HepG2 (cell line): ENCODE measurements at regions not wholly inside any gene's neighbourhood (a gene's known extent, or its start where the extent isn't known, plus 50 kb on each side); places are given as distances from the start of the nearest gene placed in this dataset.

Experiments used
- ATAC-seq: fragments of 200-7000 bp; cut with Tn5 transposase; 3 replicates; pipeline ENCODE4 v1.9.1; 2020; ENCODE audit warnings: mild to moderate bottlenecking, moderate library complexity
- BruUV-seq: library from RNA; stranded (reverse); fragments of 400-500 nt; replicated peaks from 2 replicates; lab custom pipeline; 2021; lab: Mats Ljungman, UMichigan
- CTCF ChIA-PET: fragments of 300-600 bp; formaldehyde crosslinking; extraction: SDS; loops from one replicate; lab custom pipeline; 2021; ENCODE audit warnings: low total read pairs, inconsistent platforms, low intra/inter-chr PET ratio; lab: Yijun Ruan, JAX
- POLR2A ChIA-PET: fragments of 350-600 bp; sonication (Branson Sonifier 250); formaldehyde crosslinking; loops from one replicate; lab custom pipeline; 2020; ENCODE audit warnings: antibody characterized with exemption, inconsistent platforms; lab: Yijun Ruan, JAX
- DNase-seq: peaks from one replicate; pipeline ENCODE4 v3.0.0-alpha.2; 2015; ENCODE audit warnings: low spot score
- FAIRE-seq: peaks from 3 replicates; lab custom pipeline; 2011; peaks lifted over from hg19 to GRCh38; lab: Jason Lieb, UNC
- H2AFZ ChIP-seq: one replicate; pipeline ENCODE4 v1.6.1; 2011; ENCODE audit warnings: low read length, inconsistent platforms
- H3K27ac ChIP-seq: fragments of 300-600 bp; 3 replicates; pipeline ENCODE4 v1.8.0; 2011; ENCODE audit warnings: mixed run types, mild to moderate bottlenecking, mixed read lengths, low read length, inconsistent platforms; ENCODE audit not compliant: insufficient read depth; ENCODE audit errors: extremely low read length
- H3K27me3 ChIP-seq, 2 experiments: fragments of 200-600 bp in 1 of 2; 2 replicates in 1 of 2; 3 replicates in 1 of 2; pipeline versions ENCODE4 v1.6.0 to v1.8.0; 2011; ENCODE audit warnings: low read length in 2 of 2, mild to moderate bottlenecking in 2 of 2, moderate library complexity in 2 of 2, inconsistent platforms in 1 of 2; ENCODE audit not compliant: insufficient read depth in 2 of 2, control insufficient read depth in 1 of 2
- H3K36me3 ChIP-seq, 2 experiments: fragments of 200-600 bp in 1 of 2; replicated peaks in 1 of 2; 2 replicates in 1 of 2; 3 replicates in 1 of 2; pipeline versions ENCODE4 v1.5.1 to v1.8.0; 2011; ENCODE audit warnings: low read length in 2 of 2, inconsistent platforms in 1 of 2; ENCODE audit not compliant: insufficient read depth in 2 of 2, control insufficient read depth in 1 of 2
- H3K4me1 ChIP-seq: 2 replicates; pipeline ENCODE4 v1.5.1; 2012; ENCODE audit warnings: low read length, inconsistent platforms; ENCODE audit not compliant: insufficient read depth
- H3K4me2 ChIP-seq: 2 replicates; pipeline ENCODE4 v1.6.0; 2011; ENCODE audit warnings: low read depth, low read length, inconsistent platforms
- H3K4me3 ChIP-seq, 3 experiments: fragments of 200-600 bp in 1 of 3; sonication (generic), shearing (Covaris generic) in 1 of 3; replicated peaks in 1 of 3; 2 replicates each; pipeline ENCODE4 v1.5.1; 2011 to 2016; ENCODE audit warnings: low read length in 3 of 3, inconsistent platforms in 2 of 3, low read depth in 2 of 3, mild to moderate bottlenecking in 2 of 3, control low read depth in 1 of 3, mixed read lengths in 1 of 3; ENCODE audit not compliant: insufficient read depth in 1 of 3
- H3K79me2 ChIP-seq: one replicate; pipeline ENCODE4 v1.6.1; 2011; ENCODE audit warnings: low read length, inconsistent platforms; ENCODE audit not compliant: insufficient read depth
- H3K9ac ChIP-seq: 2 replicates; pipeline ENCODE4 v1.6.0; 2011; ENCODE audit warnings: mild to moderate bottlenecking, low read depth, low read length, inconsistent platforms; ENCODE audit not compliant: insufficient read depth
- H3K9me3 ChIP-seq: 2 replicates; pipeline ENCODE4 v1.5.1; 2012; ENCODE audit warnings: mild to moderate bottlenecking, low read length
- H4K20me1 ChIP-seq: 2 replicates; pipeline ENCODE4 v1.6.0; 2011; ENCODE audit warnings: inconsistent platforms, mild to moderate bottlenecking, low read length, moderate library complexity; ENCODE audit not compliant: insufficient read depth
- ARID4A ChIP-seq: sonication (generic); formaldehyde crosslinking; IDR thresholded peaks from 2 replicates; pipeline ENCODE4 v1.5.0; 2020; ENCODE audit warnings: mild to moderate bottlenecking, missing genetic modification reagents, borderline replicate concordance
- HDAC1 ChIP-seq: sonication (generic); formaldehyde crosslinking; IDR thresholded peaks from 2 replicates; pipeline ENCODE4 v1.5.1; 2020; ENCODE audit warnings: mild to moderate bottlenecking, missing genetic modification reagents
- MIER3 ChIP-seq: IDR thresholded peaks from 2 replicates; pipeline ENCODE4 v1.6.1; 2016; ENCODE audit warnings: missing compliant biosample characterization, borderline replicate concordance
- SATB2 ChIP-seq: sonication (generic); formaldehyde crosslinking; IDR thresholded peaks from 2 replicates; pipeline ENCODE4 v1.5.0; 2020; ENCODE audit warnings: missing genetic modification reagents
- SKIL ChIP-seq: sonication (generic); formaldehyde crosslinking; IDR thresholded peaks from 2 replicates; pipeline ENCODE4 v1.8.0; 2022; ENCODE audit warnings: missing genetic modification reagents, mild to moderate bottlenecking, moderate library complexity, borderline replicate concordance
- TEAD3 ChIP-seq: optimal IDR thresholded peaks from 2 replicates; pipeline ENCODE3; 2016; ENCODE audit warnings: borderline replicate concordance
- ZNF17 ChIP-seq: sonication (generic); formaldehyde crosslinking; IDR thresholded peaks from 2 replicates; pipeline ENCODE4 v1.5.0; 2020; ENCODE audit warnings: mild to moderate bottlenecking, missing genetic modification reagents
- ZNF503 ChIP-seq: sonication (generic); formaldehyde crosslinking; IDR thresholded peaks from 2 replicates; pipeline ENCODE4 v1.4.0; 2020; ENCODE audit warnings: missing genetic modification reagents
- ZNF784 ChIP-seq: sonication (generic); formaldehyde crosslinking; IDR thresholded peaks from 2 replicates; pipeline ENCODE4 v1.5.1; 2020; ENCODE audit warnings: missing genetic modification reagents, mild to moderate bottlenecking, borderline replicate concordance
- ZXDC ChIP-seq: sonication (generic); formaldehyde crosslinking; IDR thresholded peaks from 2 replicates; pipeline ENCODE4 v1.5.0; 2020; ENCODE audit warnings: mild to moderate bottlenecking, missing genetic modification reagents
- WGBS: methylation state at CpG from one replicate; pipeline ENCODE4 v1.1.6; 2017; ENCODE audit warnings: low lambda C conversion rate; 5-methylcytosine and 5-hydroxymethylcytosine counted together
- in situ Hi-C: cut with HindIII; loops from 2 replicates; pipeline ENCODE4 v1.10.0; 2017; ENCODE audit warnings: low pct_unique_long_range_greater_than_20kb; ENCODE audit not compliant: extremely low pct_ligation_motif_present
- intact Hi-C: fragments of 100-400 bp; cut with micrococcal nuclease; formaldehyde crosslinking; loops from one replicate; pipeline ENCODE4 v1.10.0; 2022; ENCODE audit not compliant: unreplicated experiment

GRCh38 chr14:100434911-100435438 is 111.8 kb downstream of the SLC25A47 start:
- DNase-seq: no peak
- Histone ChIP-seq H3K4me3 (no peak overlapping the region), H3K9me3 (no peaks in the 10 kb centered on the region), H3K4me1 (peaks cover 25% of the 10 kb centered on the region), H3K9ac (no peak overlapping the region), H3K79me2 (no peaks in the 10 kb centered on the region), H3K27ac (no peak overlapping the region), H3K36me3 (no peaks in the 10 kb centered on the region), H3K4me2 (no peak overlapping the region), H4K20me1 (no peaks in the 10 kb centered on the region), H3K27me3 (no peaks in the 10 kb centered on the region), H2AFZ (no peak overlapping the region)
- no peak for FAIRE-seq
- intact Hi-C loops (no loop called here), in situ Hi-C loops (no loop called here)
- BruUV-seq: no TSS peak
- no peak for TF ChIP-seq TEAD3 (CRISPR knock-in tag)
- TF ChIP-seq ZNF784 (CRISPR knock-in tag): no peak
- no peak for TF ChIP-seq SATB2 (CRISPR knock-in tag)
- no peak for TF ChIP-seq SKIL (CRISPR knock-in tag)
- no peak for TF ChIP-seq ZXDC
- TF ChIP-seq ZNF503 (CRISPR knock-in tag): no peak
- no peak for TF ChIP-seq MIER3 (CRISPR knock-in tag)
- TF ChIP-seq ZNF17: no peak
- TF ChIP-seq HDAC1 (CRISPR knock-in tag): no peak
- TF ChIP-seq ARID4A (CRISPR knock-in tag): no peak
- CTCF ChIA-PET: no interaction called here
- POLR2A ChIA-PET: no interaction called here
- ATAC-seq: no peak
- 79% methylated on average over 6 of the region's 6 CpGs for WGBS
